ENCODE measurements at regions not wholly inside any gene's neighbourhood (a gene's known extent, or its start where the extent isn't known, plus 50 kb on each side); places are given as distances from the start of the nearest gene placed in this dataset.

GRCh38 chr2:160672211-160672610 is 178.6 kb upstream of the RBMS1 start:
- H3K9me3 Mint-ChIP-seq (ENCODE audit: unreplicated experiment) = no peaks in the 10 kb centered on the region
- H3K36me3 ChIP-seq (ENCODE audit: control insufficient read depth, insufficient read depth, low read length) = no peaks in the 10 kb centered on the region
- BruUV-seq (replicated peaks) = no TSS peak
- CTCF ChIA-PET = no interaction called here
- intact Hi-C loops (cut with micrococcal nuclease; ENCODE audit: unreplicated experiment) = no loop called here
- no peaks in the 10 kb centered on the region for H3K36me3 Mint-ChIP-seq (ENCODE audit: insufficient read depth, unreplicated experiment)
- TF ChIP-seq CTCF (IDR thresholded peaks at IDR 0.05; ENCODE audit: insufficient read depth in 1 of 2, low read depth in 1 of 2, low read length in 1 of 2, severe bottlenecking in 1 of 2, unreplicated experiment in 1 of 2) = no peak
- no peaks in the 10 kb centered on the region for H3K27me3 Mint-ChIP-seq (ENCODE audit: insufficient read depth, unreplicated experiment)
- no peaks in the 10 kb centered on the region for H3K9me3 ChIP-seq
- H3K27me3 ChIP-seq (replicated peaks; ENCODE audit: control insufficient read depth, insufficient read depth, low read length) = no peaks in the 10 kb centered on the region
- H3K27ac Mint-ChIP-seq (ENCODE audit: unreplicated experiment) = no peak overlapping the region
- H3K4me1 ChIP-seq = no peaks in the 10 kb centered on the region
- no peak overlapping the region for H3K4me3 Mint-ChIP-seq (ENCODE audit: unreplicated experiment)
- no peak for DNase-seq
- POLR2A ChIA-PET = no interaction called here
- no peak overlapping the region for H3K4me3 ChIP-seq (ENCODE audit: low read depth, low read length)
- H3K4me1 Mint-ChIP-seq (ENCODE audit: low read depth, unreplicated experiment) = no peaks in the 10 kb centered on the region

GRCh38 chr2:160674146-160674750 is 180.6 kb upstream of the RBMS1 start:
- H3K4me1 ChIP-seq = no peaks in the 10 kb centered on the region
- H3K9me3 ChIP-seq = no peaks in the 10 kb centered on the region
- TF ChIP-seq CTCF (IDR thresholded peaks at IDR 0.05; ENCODE audit: insufficient read depth in 1 of 2, low read depth in 1 of 2, low read length in 1 of 2, severe bottlenecking in 1 of 2, unreplicated experiment in 1 of 2) = no peak
- no peak overlapping the region for H3K4me3 ChIP-seq (ENCODE audit: low read depth, low read length)
- Mint-ChIP-seq H3K27ac (ENCODE audit: unreplicated experiment) (no peak overlapping the region), H3K36me3 (ENCODE audit: insufficient read depth, unreplicated experiment) (no peaks in the 10 kb centered on the region), H3K9me3 (ENCODE audit: unreplicated experiment) (no peaks in the 10 kb centered on the region), H3K4me1 (ENCODE audit: low read depth, unreplicated experiment) (no peaks in the 10 kb centered on the region), H3K4me3 (ENCODE audit: unreplicated experiment) (no peak overlapping the region), H3K27me3 (ENCODE audit: insufficient read depth, unreplicated experiment) (no peaks in the 10 kb centered on the region)
- ChIA-PET CTCF (no interaction called here), POLR2A (no interaction called here)
- BruUV-seq (replicated peaks) = no TSS peak
- intact Hi-C loops (cut with micrococcal nuclease; ENCODE audit: unreplicated experiment) = no loop called here
- H3K27me3 ChIP-seq (replicated peaks; ENCODE audit: control insufficient read depth, insufficient read depth, low read length) = no peaks in the 10 kb centered on the region
- no peaks in the 10 kb centered on the region for H3K36me3 ChIP-seq (ENCODE audit: control insufficient read depth, insufficient read depth, low read length)
- no peak for DNase-seq

- no peaks in the 10 kb centered on the region for H3K4me1 ChIP-seq
- H3K27me3 Mint-ChIP-seq (ENCODE audit: insufficient read depth, unreplicated experiment) = no peaks in the 10 kb centered on the region
- H3K4me1 Mint-ChIP-seq (ENCODE audit: low read depth, unreplicated experiment) = no peaks in the 10 kb centered on the region
- ChIA-PET CTCF (no interaction called here), POLR2A (no interaction called here)
- H3K36me3 Mint-ChIP-seq (ENCODE audit: insufficient read depth, unreplicated experiment) = no peaks in the 10 kb centered on the region
- no peaks in the 10 kb centered on the region for H3K9me3 Mint-ChIP-seq (ENCODE audit: unreplicated experiment)
- no peaks in the 10 kb centered on the region for H3K27me3 ChIP-seq (replicated peaks; ENCODE audit: control insufficient read depth, insufficient read depth, low read length)
- H3K4me3 Mint-ChIP-seq (ENCODE audit: unreplicated experiment) = no peak overlapping the region
- intact Hi-C loops (cut with micrococcal nuclease; ENCODE audit: unreplicated experiment) = no loop called here
- H3K9me3 ChIP-seq = peaks cover 6% of the 10 kb centered on the region; the same call in 1 of the 2 replicates
- no peaks in the 10 kb centered on the region for H3K36me3 ChIP-seq (ENCODE audit: control insufficient read depth, insufficient read depth, low read length)
- no TSS peak for BruUV-seq (replicated peaks)
- no peak overlapping the region for H3K27ac Mint-ChIP-seq (ENCODE audit: unreplicated experiment)
- TF ChIP-seq CTCF (IDR thresholded peaks at IDR 0.05; ENCODE audit: insufficient read depth in 1 of 2, low read depth in 1 of 2, low read length in 1 of 2, severe bottlenecking in 1 of 2, unreplicated experiment in 1 of 2) = no peak
- H3K4me3 ChIP-seq (ENCODE audit: low read depth, low read length) = no peak overlapping the region
- DNase-seq = no peak
Measured at GRCh38 chr2:160679686-160680085, 186.1 kb upstream of the RBMS1 start.
